HepG2 (cell line): ENCODE measurements at regions not wholly inside any gene's neighbourhood (a gene's known extent, or its start where the extent isn't known, plus 50 kb on each side); places are given as distances from the start of the nearest gene placed in this dataset.

Experiments
- ATAC-seq: fragments of 200-7000 bp; cut with Tn5 transposase; 3 replicates; pipeline ENCODE4 v1.9.1; 2020; ENCODE audit warnings: mild to moderate bottlenecking, moderate library complexity
- BruUV-seq: library from RNA; stranded (reverse); fragments of 400-500 nt; replicated peaks from 2 replicates; lab custom pipeline; 2021; lab: Mats Ljungman, UMichigan
- CTCF ChIA-PET: fragments of 300-600 bp; formaldehyde crosslinking; extraction: SDS; loops from one replicate; lab custom pipeline; 2021; ENCODE audit warnings: low total read pairs, inconsistent platforms, low intra/inter-chr PET ratio; lab: Yijun Ruan, JAX
- POLR2A ChIA-PET: fragments of 350-600 bp; sonication (Branson Sonifier 250); formaldehyde crosslinking; loops from one replicate; lab custom pipeline; 2020; ENCODE audit warnings: antibody characterized with exemption, inconsistent platforms; lab: Yijun Ruan, JAX
- DNase-seq: peaks from one replicate; pipeline ENCODE4 v3.0.0-alpha.2; 2015; ENCODE audit warnings: low spot score
- FAIRE-seq: peaks from 3 replicates; lab custom pipeline; 2011; peaks lifted over from hg19 to GRCh38; lab: Jason Lieb, UNC
- H2AFZ ChIP-seq: one replicate; pipeline ENCODE4 v1.6.1; 2011; ENCODE audit warnings: low read length, inconsistent platforms
- H3K27ac ChIP-seq: fragments of 300-600 bp; 3 replicates; pipeline ENCODE4 v1.8.0; 2011; ENCODE audit warnings: mixed run types, mild to moderate bottlenecking, mixed read lengths, low read length, inconsistent platforms; ENCODE audit not compliant: insufficient read depth; ENCODE audit errors: extremely low read length
- H3K27me3 ChIP-seq, 2 experiments: fragments of 200-600 bp in 1 of 2; 2 replicates in 1 of 2; 3 replicates in 1 of 2; pipeline versions ENCODE4 v1.6.0 to v1.8.0; 2011; ENCODE audit warnings: low read length in 2 of 2, mild to moderate bottlenecking in 2 of 2, moderate library complexity in 2 of 2, inconsistent platforms in 1 of 2; ENCODE audit not compliant: insufficient read depth in 2 of 2, control insufficient read depth in 1 of 2
- H3K36me3 ChIP-seq, 2 experiments: fragments of 200-600 bp in 1 of 2; replicated peaks in 1 of 2; 2 replicates in 1 of 2; 3 replicates in 1 of 2; pipeline versions ENCODE4 v1.5.1 to v1.8.0; 2011; ENCODE audit warnings: low read length in 2 of 2, inconsistent platforms in 1 of 2; ENCODE audit not compliant: insufficient read depth in 2 of 2, control insufficient read depth in 1 of 2
- H3K4me1 ChIP-seq: 2 replicates; pipeline ENCODE4 v1.5.1; 2012; ENCODE audit warnings: low read length, inconsistent platforms; ENCODE audit not compliant: insufficient read depth
- H3K4me2 ChIP-seq: 2 replicates; pipeline ENCODE4 v1.6.0; 2011; ENCODE audit warnings: low read depth, low read length, inconsistent platforms
- H3K4me3 ChIP-seq, 3 experiments: fragments of 200-600 bp in 1 of 3; sonication (generic), shearing (Covaris generic) in 1 of 3; replicated peaks in 1 of 3; 2 replicates each; pipeline ENCODE4 v1.5.1; 2011 to 2016; ENCODE audit warnings: low read length in 3 of 3, inconsistent platforms in 2 of 3, low read depth in 2 of 3, mild to moderate bottlenecking in 2 of 3, control low read depth in 1 of 3, mixed read lengths in 1 of 3; ENCODE audit not compliant: insufficient read depth in 1 of 3
- H3K79me2 ChIP-seq: one replicate; pipeline ENCODE4 v1.6.1; 2011; ENCODE audit warnings: low read length, inconsistent platforms; ENCODE audit not compliant: insufficient read depth
- H3K9ac ChIP-seq: 2 replicates; pipeline ENCODE4 v1.6.0; 2011; ENCODE audit warnings: mild to moderate bottlenecking, low read depth, low read length, inconsistent platforms; ENCODE audit not compliant: insufficient read depth
- H3K9me3 ChIP-seq: 2 replicates; pipeline ENCODE4 v1.5.1; 2012; ENCODE audit warnings: mild to moderate bottlenecking, low read length
- H4K20me1 ChIP-seq: 2 replicates; pipeline ENCODE4 v1.6.0; 2011; ENCODE audit warnings: inconsistent platforms, mild to moderate bottlenecking, low read length, moderate library complexity; ENCODE audit not compliant: insufficient read depth
- BRF2 ChIP-seq: sonication (generic); formaldehyde crosslinking; IDR thresholded peaks from 2 replicates; pipeline ENCODE4 v1.8.1; 2022; ENCODE audit warnings: mild to moderate bottlenecking, missing genetic modification reagents
- CREBL2 ChIP-seq: sonication (generic); formaldehyde crosslinking; IDR thresholded peaks from 2 replicates; pipeline ENCODE4 v1.8.1; 2023; ENCODE audit warnings: missing genetic modification reagents, mild to moderate bottlenecking, borderline replicate concordance
- FLYWCH1 ChIP-seq: sonication (generic); formaldehyde crosslinking; IDR thresholded peaks from 2 replicates; pipeline ENCODE4 v1.8.1; 2023; ENCODE audit warnings: mild to moderate bottlenecking, missing genetic modification reagents
- POLR2AphosphoS5 ChIP-seq: IDR thresholded peaks from 2 replicates; pipeline ENCODE4 v1.6.1; 2012; ENCODE audit warnings: low read depth, low read length
- TBX3 ChIP-seq: fragments of 450-650 bp; IDR thresholded peaks from 2 replicates; pipeline ENCODE4 v1.6.1; 2017; ENCODE audit warnings: antibody characterized with exemption, mild to moderate bottlenecking, inconsistent platforms, borderline replicate concordance
- ZBTB7A ChIP-seq: sonication (generic); formaldehyde crosslinking; IDR thresholded peaks from 2 replicates; pipeline ENCODE4 v1.8.0; 2022; ENCODE audit warnings: mild to moderate bottlenecking, missing genetic modification reagents
- ZNF512B ChIP-seq: sonication (generic); formaldehyde crosslinking; IDR thresholded peaks from 2 replicates; pipeline ENCODE4 v1.5.1; 2020; ENCODE audit warnings: missing genetic modification reagents, mild to moderate bottlenecking, borderline replicate concordance
- ZNF589 ChIP-seq: sonication (generic); formaldehyde crosslinking; conservative IDR thresholded peaks from 2 replicates; pipeline ENCODE4 v1.8.0; 2022; ENCODE audit warnings: mild to moderate bottlenecking, moderate library complexity, missing genetic modification reagents
- ZNF614 ChIP-seq: IDR thresholded peaks from 2 replicates; pipeline ENCODE4 v1.6.1; 2018; ENCODE audit warnings: missing biosample characterization, missing genetic modification reagents, inconsistent platforms, borderline replicate concordance
- ZNF878 ChIP-seq: sonication (generic); formaldehyde crosslinking; IDR thresholded peaks from 2 replicates; pipeline ENCODE4 v1.8.1; 2023; ENCODE audit warnings: mild to moderate bottlenecking, missing genetic modification reagents, moderate library complexity
- in situ Hi-C: cut with HindIII; loops from 2 replicates; pipeline ENCODE4 v1.10.0; 2017; ENCODE audit warnings: low pct_unique_long_range_greater_than_20kb; ENCODE audit not compliant: extremely low pct_ligation_motif_present
- intact Hi-C: fragments of 100-400 bp; cut with micrococcal nuclease; formaldehyde crosslinking; loops from one replicate; pipeline ENCODE4 v1.10.0; 2022; ENCODE audit not compliant: unreplicated experiment

- H3K27ac ChIP-seq: no peak overlapping the region
- H4K20me1 ChIP-seq: no peaks in the 10 kb centered on the region
- H3K4me1 ChIP-seq: no peaks in the 10 kb centered on the region
- H3K36me3 ChIP-seq: no peaks in the 10 kb centered on the region
- TF ChIP-seq POLR2AphosphoS5 (no peak), ZBTB7A (no peak), CREBL2 (CRISPR knock-in tag) (no peak), ZNF878 (CRISPR knock-in tag) (no peak), ZNF614 (no peak), BRF2 (CRISPR knock-in tag) (no peak), FLYWCH1 (no peak), TBX3 (no peak), ZNF589 (CRISPR knock-in tag) (no peak), ZNF512B (CRISPR knock-in tag) (no peak)
- in situ Hi-C loops: no loop called here
- DNase-seq (no peak), ATAC-seq (no peak), FAIRE-seq (no peak)
- no peak overlapping the region for H3K4me3 ChIP-seq
- no TSS peak for BruUV-seq
- H3K9me3 ChIP-seq: no peaks in the 10 kb centered on the region
- CTCF ChIA-PET: no interaction called here
- H3K27me3 ChIP-seq: no peaks in the 10 kb centered on the region
- intact Hi-C loops: no loop called here
- H3K9ac ChIP-seq: no peak overlapping the region
- POLR2A ChIA-PET: no interaction called here
- H2AFZ ChIP-seq: no peak overlapping the region
- no peak overlapping the region for H3K4me2 ChIP-seq
- no peaks in the 10 kb centered on the region for H3K79me2 ChIP-seq
Observed at GRCh38 chr4:138952411-138952810, 63.2 kb upstream of the NOCT start.
